HG03280 (cell line): ENCODE measurements at regions not wholly inside any gene's neighbourhood (a gene's known extent, or its start where the extent isn't known, plus 50 kb on each side); places are given as distances from the start of the nearest gene placed in this dataset.

Source experiments
- ATAC-seq: cut with Tn5 transposase; IDR thresholded peaks from one replicate; pipeline ENCODE4 v1.9.1; 2021; ENCODE audit warnings: mild to moderate bottlenecking, moderate library complexity; ENCODE audit not compliant: unreplicated experiment

GRCh38 chr2:12429779-12430406, 286.8 kb upstream of the TRIB2 start:
- ATAC-seq, result no peak

DNA sequence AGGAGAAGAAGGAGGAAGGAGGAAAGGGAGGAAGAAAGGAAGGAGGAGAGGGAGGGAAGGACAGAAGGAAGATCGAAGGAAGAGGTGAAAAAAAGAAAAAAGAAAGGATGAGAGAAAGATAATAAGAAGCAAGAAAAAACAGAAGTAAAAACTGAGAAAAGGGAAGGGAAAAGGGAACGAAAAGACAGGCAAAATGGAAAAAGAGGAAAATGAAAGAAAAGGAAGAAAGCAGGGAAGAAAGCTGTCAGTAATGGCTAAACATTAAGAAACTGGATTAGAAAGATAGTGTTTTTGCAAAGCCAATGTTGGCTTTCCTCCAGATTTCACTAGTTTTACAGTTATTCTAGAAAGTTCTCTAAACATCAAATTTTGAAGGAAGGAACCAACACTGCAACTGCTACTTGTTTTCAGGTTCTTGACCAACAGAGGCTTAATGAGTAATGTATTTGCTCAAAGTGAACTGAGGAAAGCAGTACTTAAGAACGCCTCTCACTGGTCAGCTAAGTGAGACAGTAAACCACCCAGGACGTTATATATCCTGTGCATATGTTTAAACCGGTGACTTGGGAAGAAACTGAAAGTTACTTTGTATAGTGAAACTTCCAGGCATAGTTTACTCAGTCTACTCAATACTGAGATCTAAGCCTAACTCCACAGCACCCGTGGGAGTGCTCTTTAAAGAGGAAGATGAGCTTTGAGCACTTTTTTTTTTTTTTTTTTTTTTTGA, 286.2 kb upstream of the TRIB2 start:
- ATAC-seq, result peak; percentile 96

DNA sequence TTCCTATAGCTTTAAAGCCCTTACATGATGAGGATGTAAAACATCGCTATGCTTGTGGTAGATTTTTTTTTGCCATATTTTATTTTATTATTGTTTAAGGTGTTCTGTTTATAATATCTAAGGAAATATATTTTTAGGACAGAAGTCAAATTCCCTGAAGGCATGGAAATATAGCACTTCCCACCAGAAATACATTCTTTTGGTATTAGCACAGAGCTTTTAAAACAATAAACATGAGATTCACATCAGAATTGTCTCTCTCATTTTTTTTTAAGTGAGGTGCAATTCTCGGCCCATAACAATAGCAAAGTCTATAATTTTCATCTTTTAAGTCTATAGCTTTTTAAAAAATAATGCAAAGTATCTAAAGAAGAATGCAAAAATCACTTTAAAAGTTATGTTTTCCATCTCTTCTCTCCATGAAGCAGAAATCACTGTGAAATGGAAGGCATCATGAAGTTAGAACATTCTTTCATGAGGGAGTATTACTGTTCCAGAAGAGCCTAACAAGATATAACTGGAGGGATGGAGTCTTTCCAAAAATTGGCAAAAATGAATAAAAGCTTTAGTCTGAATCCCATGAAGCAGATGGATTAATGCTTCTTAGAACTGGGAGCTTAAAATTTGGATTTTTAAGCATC, 283.6 kb upstream of the TRIB2 start:
- ATAC-seq, result no peak

DNA sequence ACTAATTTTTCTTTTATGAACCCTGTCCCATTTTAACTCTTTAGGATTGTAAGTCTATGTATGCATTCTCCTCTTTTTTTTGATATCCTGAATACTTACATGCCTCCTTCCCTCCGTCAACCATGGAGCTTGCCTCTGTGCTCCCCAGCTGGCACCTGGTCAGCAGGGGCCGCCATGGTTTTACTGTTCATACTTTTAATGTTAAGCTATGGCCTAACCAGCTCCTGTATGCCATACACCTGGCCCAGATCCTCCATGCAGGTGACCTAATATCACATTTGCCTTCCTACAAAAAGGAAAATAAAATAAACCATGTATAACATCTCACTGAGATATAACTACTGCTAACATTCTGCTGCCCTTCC, 283.1 kb upstream of the TRIB2 start:
- no peak for ATAC-seq

GRCh38 chr2:12434630-12435098, 282.1 kb upstream of the TRIB2 start:
- ATAC-seq, result no peak

DNA sequence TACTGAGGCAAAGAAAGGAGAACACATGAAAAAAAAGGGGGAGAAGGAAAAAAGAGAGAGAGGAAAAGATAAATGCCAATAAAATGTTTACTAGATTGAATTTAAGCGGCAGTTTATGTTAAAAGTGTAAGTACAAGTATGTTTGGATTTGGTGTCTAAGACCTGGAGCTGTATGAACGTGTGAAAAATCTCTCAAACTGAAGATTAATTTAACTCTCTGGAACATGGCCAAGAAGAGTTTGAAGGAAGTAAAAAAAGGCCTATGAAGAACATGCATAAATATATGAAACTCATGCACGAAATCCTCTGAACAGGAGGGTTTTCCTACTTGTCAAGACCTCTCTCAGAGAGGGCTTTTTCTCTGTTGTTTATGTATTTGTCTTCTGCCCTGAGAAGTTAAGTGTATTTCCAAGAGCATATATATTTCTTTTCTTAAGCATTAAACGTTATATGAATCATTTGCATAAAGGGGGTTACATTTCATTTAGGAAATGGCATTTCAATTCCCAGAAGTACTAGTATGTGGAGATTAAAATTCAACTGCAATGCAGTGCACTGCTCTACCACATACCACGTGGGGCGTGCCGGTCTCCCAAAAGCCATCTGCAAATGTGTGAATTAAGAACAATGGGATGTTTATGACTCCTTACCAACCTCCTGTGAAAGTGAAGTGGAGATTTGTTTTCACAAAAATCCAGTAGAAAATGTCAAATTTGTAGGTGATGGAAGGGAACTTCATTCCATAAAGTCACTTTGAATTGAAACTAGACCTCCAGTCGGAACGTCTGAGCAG, 281.1 kb upstream of the TRIB2 start:
- no peak for ATAC-seq

- ATAC-seq, result no peak
Measured at GRCh38 chr2:12436483-12436882, 280.3 kb upstream of the TRIB2 start.

DNA sequence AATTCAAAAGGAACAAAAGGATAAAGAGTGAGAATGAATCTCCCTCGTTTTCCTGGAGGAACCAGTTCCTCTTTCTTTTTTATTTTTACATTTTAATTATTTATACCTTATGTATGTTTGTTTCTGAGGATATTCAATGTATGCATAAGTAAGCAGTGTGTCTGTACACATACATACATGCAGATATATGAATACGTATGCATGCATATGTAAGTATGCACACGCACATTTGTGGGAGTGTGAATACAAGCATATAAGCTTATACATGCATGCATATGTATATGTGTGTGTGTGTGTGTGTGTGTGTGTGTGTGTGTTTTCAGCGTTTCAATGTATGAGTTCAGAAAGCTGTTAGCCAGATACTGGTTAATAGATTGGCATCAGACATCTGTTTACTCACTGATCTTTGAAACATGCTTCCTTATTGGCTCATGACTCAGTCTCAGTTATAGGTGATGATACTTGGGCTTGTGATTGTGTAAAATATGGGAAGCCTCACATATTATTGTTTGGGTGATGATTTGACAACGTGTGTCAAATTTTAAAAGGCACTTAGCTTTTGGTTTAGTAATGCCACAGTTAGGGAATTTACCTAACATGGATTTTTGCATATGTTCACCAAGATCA, 279.7 kb upstream of the TRIB2 start:
- no peak for ATAC-seq

GRCh38 chr2:12440731-12441130, 276.0 kb upstream of the TRIB2 start:
- ATAC-seq, result no peak

GRCh38 chr2:12441750-12442475, 274.8 kb upstream of the TRIB2 start:
- no peak for ATAC-seq

DNA sequence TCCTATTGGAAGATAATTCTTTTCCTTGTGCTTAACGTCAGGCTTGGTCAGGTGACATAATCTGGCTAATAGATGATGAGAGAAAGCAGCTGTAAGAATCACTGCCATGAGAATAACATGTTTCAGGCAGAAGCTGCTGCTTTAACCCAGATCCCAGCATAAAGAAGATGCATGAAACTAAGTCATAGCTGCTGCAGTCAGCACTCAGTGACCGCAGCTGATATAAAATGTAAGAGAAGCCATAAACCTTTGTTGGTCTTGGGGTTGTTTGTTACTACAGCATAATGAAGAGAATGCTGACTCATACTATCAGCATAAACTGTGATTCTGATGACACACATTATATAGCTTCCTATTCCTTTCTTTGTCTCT, 274.3 kb upstream of the TRIB2 start:
- ATAC-seq, result no peak

DNA sequence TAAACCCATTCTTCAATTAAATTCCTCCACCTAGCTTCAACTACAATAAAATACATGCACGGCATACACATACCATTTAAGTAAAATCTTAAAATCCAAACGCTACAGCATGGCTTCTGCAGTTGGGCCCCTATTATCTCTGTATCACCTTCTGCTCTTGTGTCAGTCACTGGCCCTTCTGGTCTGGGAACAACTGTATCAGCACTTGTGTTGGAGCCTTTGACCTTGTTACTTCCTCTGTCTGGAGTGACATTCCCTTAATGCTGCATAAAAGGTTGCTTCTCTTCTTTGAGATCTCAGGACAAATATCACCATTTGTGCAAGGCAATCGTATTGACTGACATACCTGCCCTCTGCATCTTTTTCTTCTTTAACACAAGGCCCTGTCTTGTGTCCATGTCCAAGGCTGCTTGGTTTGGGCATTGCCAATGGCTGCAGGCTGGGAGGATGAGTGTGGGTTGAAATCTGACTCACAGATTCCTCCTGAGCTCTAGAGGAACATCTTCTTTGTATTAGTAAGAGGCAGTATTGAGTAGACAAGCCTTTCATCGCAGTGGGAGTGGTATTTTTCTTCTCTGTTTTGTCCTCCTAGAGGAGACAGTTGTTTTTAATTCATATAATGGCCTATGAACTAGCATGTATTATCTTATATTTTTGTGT, 267.8 kb upstream of the TRIB2 start:
- ATAC-seq, result no peak

GRCh38 chr2:12451726-12452125, 265.0 kb upstream of the TRIB2 start:
- ATAC-seq, result no peak

GRCh38 chr2:12452185-12452584, 264.6 kb upstream of the TRIB2 start:
- no peak for ATAC-seq

GRCh38 chr2:12453731-12454130, 263.0 kb upstream of the TRIB2 start:
- ATAC-seq, result no peak

DNA sequence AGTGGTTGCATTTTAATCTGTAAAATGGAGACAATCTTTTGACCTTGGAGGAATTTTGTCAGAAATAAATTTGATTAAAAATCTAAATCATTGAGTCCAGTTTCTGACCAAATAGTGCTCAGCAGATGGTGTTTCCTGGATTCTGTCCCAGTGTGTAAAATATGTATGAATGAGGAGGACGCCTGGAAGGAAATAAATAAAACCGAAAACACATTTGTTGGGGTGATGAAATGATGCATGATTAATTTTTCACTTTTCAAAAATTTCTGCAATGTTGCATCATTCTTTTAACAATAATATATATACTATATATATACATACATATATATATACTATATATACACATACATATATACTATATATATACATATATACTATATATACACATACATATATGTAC, 261.1 kb upstream of the TRIB2 start:
- no peak for ATAC-seq

GRCh38 chr2:12456293-12457106, 260.2 kb upstream of the TRIB2 start:
- peak; percentile 97 for ATAC-seq

DNA sequence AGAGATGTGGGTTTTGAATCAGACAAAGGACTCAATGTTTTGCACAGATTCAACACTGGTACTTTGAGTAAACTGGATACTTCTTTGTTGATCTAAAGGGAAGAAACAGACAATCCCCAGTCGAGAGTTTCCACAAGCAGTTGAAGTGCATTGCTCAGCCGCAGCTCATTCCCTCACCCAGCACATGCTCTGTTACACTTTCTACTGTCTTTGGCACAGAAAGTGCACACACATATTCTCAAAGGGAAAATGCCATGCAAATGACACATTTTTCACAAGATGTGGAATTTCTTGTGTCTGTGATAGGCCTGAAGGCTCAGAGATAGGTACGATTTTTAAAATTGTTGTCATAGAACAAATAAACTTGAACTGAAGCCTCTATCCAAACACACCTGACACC, 258.9 kb upstream of the TRIB2 start:
- no peak for ATAC-seq

- ATAC-seq, result no peak
Measured at GRCh38 chr2:12463189-12463588, 253.5 kb upstream of the TRIB2 start.
